Fibroblast of skin of left biceps (primary cell): ENCODE measurements at regions not wholly inside any gene's neighbourhood (a gene's known extent, or its start where the extent isn't known, plus 50 kb on each side); places are given as distances from the start of the nearest gene placed in this dataset.

Experiments
- DNase-seq, 2 experiments: peaks; one replicate each; pipeline ENCODE4 v3.0.0-alpha.2; 2013; ENCODE audit warnings: low read depth in 2 of 2

DNA sequence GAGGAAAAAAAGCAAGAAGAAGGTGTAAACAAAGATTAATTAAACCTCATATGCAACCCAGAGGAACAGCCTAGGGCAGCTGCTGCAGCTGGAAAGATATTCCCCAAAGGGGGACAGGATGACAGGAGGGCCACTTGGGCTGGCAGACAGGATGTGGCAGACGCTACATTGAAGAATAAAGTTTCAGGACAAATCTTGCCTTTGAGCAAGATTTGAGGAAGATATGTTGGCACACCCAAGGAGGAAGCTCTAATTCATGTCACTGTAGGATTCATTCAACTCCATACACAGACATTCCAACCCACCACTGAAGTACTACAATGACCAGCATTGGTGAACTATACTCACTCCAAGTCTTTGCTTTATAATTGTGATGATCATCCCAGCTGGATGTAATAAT lies 504.0 kb downstream of the SHQ1 start:
- no peak for DNase-seq

DNA sequence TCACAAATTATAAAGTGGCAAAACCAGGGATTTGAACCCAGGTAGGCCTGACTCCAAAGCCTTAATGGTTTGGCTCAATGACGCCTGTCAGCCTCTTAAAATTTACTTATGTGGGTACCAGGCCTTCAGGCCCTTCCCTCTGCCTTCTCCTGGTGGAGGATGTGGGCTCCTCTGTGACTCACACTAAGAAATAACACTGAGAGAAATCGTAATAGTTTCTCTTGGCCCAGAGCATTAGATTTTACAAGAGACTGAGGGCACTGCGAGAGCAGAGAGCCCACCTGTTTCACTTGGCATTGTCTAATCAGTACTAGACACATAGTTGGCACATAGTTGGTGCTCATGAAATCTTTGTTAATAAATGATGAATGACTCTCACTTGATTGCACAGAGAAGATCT lies 505.2 kb downstream of the SHQ1 start:
- no peak for DNase-seq

DNA sequence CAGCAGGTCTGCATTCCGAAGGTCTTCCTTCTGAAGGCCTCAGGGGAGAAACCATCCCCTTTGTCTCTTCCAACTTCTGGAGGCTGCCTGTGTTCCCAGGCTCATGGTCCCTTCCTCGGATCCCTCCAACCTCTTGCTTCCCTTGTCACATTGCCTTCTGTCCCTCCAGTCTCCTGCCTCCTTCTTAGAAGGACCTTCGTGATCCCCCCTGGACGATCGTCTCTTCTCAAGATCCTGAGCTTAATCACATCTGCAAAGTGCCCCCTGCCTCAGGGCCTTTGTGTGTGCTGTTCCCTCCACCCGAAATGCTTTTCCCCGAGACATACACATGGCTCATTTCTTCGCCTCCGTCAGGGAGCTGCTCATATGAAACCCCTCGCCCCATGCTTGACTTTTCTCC lies 505.8 kb downstream of the SHQ1 start:
- DNase-seq = no peak

DNA sequence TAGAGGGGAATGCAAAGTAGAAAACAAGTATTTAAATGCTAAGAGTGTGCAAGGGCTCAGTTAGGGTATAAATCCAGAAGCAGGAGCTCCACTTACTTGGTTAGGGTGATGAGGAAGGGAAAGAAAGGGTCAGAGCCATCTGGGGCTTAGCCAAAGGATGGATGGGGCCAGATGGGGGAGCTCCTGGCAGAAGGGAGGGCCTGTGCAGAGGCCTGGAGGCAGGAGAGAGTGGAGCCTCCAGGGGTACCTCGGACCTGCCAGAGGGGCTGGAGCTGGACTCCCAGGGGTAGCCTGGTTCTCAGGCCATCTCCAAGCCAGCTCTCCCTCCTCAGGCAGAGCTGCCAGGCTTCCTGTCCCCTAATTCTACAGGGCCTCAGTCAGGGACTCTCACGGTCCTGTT lies 506.3 kb downstream of the SHQ1 start:
- no peak for DNase-seq

DNA sequence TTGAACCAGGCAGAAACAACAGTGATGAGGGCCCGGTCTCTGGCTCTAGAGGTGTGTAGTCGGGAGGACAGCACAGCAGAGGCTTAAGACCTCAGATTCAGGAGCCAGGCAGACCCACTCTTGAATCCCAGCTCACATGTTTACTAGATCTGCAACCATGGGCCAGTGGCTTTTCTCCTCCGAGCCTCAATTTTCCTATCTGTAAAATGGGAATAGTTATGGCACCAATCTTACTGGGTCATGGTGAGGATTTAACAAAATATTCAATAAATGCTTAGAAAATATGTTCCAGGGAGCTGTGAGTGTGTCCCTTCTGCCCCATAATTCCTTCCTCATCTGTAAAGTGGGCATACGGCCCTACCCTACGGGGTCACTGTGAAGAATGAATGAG lies 506.9 kb downstream of the SHQ1 start:
- no peak for DNase-seq

DNA sequence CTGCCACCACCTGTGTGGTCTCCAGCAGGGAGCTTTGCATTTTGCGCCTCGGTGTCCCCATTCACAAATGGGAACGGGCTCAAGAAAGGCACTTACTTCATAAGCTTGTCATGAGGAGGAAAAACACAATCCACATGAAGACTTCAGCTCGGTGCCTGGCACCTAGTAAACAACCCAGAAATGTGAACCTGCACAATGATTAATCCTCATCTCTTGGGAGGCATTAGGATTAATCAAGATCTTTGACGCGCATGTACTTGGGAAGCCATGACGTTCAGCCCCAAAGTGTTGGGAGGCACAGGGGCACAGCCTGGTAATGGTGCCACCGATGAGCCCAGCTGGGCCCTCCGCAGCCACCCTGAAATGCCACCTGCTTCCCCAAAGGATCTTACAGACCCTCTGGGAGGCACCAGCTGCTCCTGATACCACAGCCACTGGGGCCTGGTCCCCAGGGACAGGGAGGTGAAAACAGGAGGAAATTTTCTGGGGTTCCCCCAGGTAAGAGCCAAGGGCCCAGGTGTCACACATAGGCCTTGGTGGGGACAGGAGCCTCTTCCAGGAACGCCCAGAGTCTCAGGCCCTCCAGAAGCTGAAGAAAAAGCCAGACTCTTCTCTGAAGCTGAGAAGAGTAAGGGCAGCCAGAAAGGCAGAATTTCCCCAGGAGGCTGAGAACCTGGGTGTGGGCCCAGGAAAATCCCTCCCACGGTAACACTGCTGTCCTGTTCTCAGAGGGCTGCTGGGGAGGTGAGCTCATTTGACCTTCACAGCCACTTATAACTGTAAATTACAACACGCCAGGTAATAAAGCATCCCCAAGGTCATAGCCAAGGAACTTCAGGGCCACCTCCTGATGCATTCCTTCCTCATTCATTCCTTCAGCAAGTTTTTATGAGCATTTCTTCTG lies 507.5 kb downstream of the SHQ1 start:
- DNase-seq = no peak

DNA sequence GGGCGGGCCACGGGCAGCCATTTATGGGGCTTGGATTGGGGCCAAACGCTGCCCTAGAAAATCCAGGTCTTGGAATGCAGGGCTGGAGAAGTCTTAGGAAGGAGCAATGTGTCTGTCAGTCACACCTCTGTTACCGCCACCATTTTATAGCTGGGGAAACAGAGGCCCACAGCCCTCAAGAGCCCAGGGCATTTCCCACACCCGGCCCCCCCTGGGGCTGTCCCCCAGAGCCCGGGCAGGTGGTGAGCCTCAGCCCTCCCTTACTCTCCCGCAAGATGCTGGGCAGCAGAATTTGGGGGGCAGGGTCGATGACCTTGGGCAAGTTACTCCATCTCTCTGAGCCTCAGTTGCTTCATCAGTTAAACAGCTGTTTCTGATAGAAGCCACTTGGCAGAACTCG lies 508.2 kb downstream of the SHQ1 start:
- DNase-seq = no peak

GRCh38 chr3:72339670-72340030 lies 508.6 kb downstream of the SHQ1 start:
- DNase-seq = no peak

GRCh38 chr3:72338942-72339669 lies 509.1 kb downstream of the SHQ1 start:
- no peak for DNase-seq

GRCh38 chr3:72338082-72338941 lies 509.9 kb downstream of the SHQ1 start:
- no peak for DNase-seq

DNA sequence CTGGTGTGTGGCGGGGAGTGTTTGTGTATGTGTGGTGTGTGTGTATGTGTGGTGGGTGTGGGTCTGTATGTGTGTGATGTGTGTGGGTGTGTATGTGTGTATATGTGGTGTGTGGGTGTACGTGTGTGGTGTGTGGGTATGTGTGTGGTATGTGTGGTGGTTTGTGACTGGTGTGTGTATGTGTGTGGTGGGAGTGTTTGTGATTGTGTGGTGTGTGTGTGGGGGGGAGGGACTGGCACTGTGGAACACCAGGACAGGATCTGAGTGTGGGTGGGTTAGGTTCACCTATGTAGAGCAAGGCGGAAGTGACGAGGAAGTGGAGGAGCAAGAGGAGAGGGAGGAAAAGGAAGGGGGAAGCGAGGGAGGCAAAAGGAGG lies 510.8 kb downstream of the SHQ1 start:
- no peak for DNase-seq

GRCh38 chr3:72336821-72337479 lies 511.3 kb downstream of the SHQ1 start:
- DNase-seq = peak; percentile 55 to 61

GRCh38 chr3:72336114-72336651 lies 512.1 kb downstream of the SHQ1 start:
- no peak for DNase-seq

- DNase-seq = no peak
These were observed 512.7 kb downstream of the SHQ1 start for GRCh38 chr3:72335458-72336095.

- DNase-seq = no peak
These were observed 513.4 kb downstream of the SHQ1 start for GRCh38 chr3:72334681-72335457.

DNA sequence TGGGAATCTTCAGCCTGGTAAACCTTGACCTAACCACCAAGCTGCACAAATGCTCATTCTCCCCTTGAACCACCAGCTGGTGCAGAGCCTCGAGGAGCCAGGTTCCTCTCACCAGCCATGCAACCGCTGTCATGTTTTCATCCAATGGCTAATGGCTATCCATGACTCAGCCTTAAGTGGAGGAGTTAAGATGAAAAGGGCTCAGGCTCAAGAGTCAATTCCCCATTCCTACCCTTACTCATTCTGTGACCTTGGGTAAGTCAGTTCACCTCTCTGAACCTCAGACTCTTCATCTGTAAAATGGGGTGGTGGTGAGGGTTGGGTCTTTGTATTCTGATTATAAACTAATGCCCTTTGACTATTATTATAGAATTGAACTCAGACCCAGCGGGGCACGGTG lies 515.6 kb downstream of the SHQ1 start:
- DNase-seq = no peak

- no peak for DNase-seq
These were observed 516.2 kb downstream of the SHQ1 start for GRCh38 chr3:72332036-72332435.

GRCh38 chr3:72331076-72331475 lies 517.2 kb downstream of the SHQ1 start:
- no peak for DNase-seq

DNA sequence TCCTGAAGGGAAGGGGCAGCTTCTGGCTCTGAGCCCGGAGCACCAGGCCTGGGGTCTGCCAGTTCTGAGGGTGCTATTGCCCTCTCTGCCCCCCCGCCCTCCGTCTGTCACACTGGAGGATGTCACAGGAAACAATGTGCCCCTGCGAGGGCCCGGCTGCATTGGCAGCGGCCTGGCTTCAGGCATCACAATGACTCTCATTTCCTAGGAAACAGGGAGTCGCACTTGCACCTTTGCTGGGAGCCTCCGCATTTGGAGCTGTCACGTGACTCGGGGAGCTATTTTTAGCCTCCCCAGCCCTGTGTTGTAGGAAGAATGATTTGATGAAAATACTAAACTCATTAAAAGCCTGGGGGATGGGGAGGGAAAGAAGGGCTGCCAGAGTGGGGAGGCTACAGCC lies 518.9 kb downstream of the SHQ1 start:
- no peak for DNase-seq

- no peak for DNase-seq
These were observed 519.4 kb downstream of the SHQ1 start for GRCh38 chr3:72328755-72329277.
